ENCODE measurements at regions not wholly inside any gene's neighbourhood (a gene's known extent, or its start where the extent isn't known, plus 50 kb on each side); places are given as distances from the start of the nearest gene placed in this dataset.
"Not testable (repeated sequence)": the region's sequence is repeated elsewhere in the genome, so short reads cannot be mapped to it uniquely, and the experiment has no call there.

DNA sequence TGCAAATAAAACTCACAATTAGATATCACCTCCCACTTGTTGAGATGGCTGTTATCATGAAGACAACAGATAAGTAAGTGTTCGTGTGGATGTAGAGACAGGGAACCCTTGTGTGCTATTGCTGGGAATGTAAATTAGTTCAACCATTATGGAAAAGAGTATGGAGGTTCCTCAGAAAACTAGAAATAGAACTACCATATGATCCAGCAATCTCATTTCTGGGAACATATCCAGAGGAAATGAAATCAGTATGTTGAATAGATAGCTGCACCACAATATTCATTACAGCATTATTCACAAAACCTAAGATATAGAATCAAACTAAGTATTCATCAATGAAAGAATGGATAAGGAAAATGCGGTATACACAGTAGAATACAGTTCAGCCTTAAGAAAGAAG, 418.7 kb upstream of the CNTN6 start:
- DNase-seq, result no peak

DNA sequence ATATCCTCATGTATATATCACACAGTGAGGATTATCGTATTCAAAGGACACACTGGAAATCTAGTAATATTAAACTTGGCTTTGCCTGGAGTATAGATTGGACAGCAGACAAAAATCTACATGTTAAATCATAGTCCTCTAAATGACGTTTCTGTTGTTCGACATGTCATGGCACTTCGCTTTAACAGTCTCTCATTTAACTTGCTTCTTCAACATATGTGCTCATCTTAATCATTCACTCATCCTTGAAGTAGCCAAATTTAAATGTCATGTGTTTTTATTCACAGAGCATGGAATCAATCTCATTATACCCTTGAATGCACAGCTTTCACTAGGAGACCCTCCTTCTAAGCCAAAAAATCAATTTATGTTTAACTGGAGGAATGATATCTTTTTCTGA, 417.0 kb upstream of the CNTN6 start:
- no peak for DNase-seq

- no peak for DNase-seq
Measured at GRCh38 chr3:683770-684169, 409.1 kb upstream of the CNTN6 start.

- no peak for DNase-seq
Measured at GRCh38 chr3:690770-691169, 402.1 kb upstream of the CNTN6 start.

- DNase-seq, result no peak
Measured at GRCh38 chr3:700514-700913, 392.3 kb upstream of the CNTN6 start.

GRCh38 chr3:707041-707440, 385.8 kb upstream of the CNTN6 start:
- no peak for DNase-seq

- no peak for DNase-seq
Measured at GRCh38 chr3:713006-713621, 379.7 kb upstream of the CNTN6 start.

DNA sequence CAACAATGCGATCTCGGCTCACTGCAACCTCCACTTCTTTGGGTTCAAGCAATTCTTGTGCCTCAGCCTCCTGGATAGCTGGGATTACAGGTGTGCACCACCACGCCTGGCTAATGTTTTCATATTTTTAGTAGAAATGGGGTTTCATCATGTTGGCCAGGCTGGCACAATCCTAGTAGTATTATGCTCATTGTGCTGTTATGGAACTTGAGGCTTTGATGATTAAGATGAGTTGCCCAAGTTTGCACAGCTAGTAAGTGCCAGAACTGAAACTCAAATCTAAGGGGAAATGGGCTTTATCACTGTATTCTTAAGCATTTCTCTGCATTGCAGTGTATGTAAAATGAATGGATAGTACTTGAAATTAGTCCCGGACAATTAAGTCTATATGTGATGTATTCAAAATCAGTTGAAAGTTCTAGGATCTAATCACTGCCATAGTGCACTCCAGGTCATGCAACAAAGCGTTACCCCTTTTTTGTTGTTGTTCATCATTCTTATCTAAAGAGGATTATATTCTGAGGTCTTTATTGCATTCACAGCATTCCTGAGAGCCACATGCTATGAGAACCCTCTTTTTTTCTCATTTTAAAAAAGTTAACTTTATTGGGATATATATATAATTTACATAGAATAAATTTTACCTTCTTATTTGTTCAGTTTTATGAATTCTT, 378.7 kb upstream of the CNTN6 start:
- DNase-seq, result no peak

- no peak for DNase-seq
Measured at GRCh38 chr3:721086-721485, 371.7 kb upstream of the CNTN6 start.

GRCh38 chr3:732326-732928, 360.4 kb upstream of the CNTN6 start:
- DNase-seq, result no peak

GRCh38 chr3:733313-733712, 359.5 kb upstream of the CNTN6 start:
- DNase-seq, result no peak

DNA sequence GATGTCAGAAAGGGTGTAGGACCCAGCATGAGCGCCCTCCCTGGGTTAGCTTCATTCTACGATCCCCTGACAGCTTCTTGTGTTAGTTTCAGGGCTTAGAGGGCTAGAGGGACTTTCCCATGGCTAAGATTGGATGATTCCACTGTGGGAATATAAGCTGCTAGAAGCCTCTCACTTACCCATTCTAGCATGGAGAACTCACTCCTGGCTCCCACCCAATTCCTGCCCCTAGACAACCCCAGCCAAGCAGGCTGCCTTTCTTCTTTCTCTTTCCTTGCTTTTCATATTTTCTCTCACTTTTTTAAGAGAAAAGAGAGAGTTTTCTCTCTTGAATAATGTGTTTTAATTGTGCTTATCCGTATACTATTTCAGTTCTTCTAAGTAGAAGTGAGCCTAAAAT, 335.1 kb upstream of the CNTN6 start:
- no peak for DNase-seq

GRCh38 chr3:759106-759505, 333.7 kb upstream of the CNTN6 start:
- DNase-seq, result no peak

DNA sequence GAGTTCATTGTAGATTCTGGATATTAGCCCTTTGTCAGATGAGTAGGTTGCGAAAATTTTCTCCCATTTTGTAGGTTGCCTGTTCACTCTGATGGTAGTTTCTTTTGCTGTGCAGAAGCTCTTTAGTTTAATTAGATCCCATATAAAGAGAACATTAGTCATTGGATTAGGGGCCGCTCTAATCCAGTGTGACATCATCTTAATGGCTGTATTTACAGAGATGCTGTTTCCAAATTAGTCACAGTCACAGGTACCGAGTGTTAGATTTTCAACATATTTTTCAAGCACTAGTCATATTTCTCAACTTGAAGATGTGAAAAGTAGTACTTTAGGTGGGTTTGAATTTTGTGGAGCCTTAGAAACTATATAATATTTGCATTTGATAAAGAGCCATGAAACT, 319.4 kb upstream of the CNTN6 start:
- not testable (repeated sequence) for DNase-seq

GRCh38 chr3:775178-775880, 317.5 kb upstream of the CNTN6 start:
- no peak for DNase-seq

GRCh38 chr3:780505-780904, 312.3 kb upstream of the CNTN6 start:
- no peak for DNase-seq

DNA sequence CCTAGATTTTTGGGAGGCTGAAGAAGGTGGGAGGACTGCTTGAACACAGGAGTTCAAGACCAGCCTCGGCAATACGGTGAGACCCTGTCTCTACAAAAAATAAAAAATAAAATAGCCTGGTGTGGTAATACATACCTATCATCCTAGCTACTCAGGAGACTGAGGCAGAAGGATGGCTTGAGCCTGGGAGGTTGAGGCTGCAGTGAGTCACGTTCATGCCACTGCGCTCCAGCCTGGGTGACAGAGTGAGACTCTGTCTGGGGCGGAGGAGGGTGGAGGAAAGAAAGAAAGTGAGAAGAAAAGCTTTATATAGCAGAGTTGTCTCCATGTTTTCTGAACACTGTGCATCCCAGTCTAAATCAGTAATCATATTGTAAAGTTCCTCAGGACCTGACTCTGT, 301.4 kb upstream of the CNTN6 start:
- no peak for DNase-seq

- DNase-seq, result no peak
Measured at GRCh38 chr3:792630-793029, 300.2 kb upstream of the CNTN6 start.

- DNase-seq, result no peak
Measured at GRCh38 chr3:804211-804610, 288.6 kb upstream of the CNTN6 start.

DNA sequence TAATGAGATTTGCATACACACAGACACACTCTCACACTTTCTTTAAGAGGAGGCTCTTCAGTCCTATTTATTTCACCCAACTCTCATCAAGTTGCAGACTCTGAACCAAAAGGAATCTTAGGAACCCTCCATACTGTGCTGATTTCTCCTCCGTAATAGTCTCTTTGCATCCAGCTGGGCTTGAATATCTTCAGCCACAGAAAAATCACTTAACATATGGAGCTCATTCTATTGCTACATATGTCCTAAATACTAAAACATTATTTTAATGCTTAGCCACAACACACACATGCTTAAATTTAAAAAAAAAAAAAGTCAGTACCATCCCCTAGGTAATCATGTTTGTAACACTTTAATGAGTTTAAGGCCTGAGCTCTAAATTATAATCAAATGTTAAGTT, 287.5 kb upstream of the CNTN6 start:
- DNase-seq, result no peak

DNA sequence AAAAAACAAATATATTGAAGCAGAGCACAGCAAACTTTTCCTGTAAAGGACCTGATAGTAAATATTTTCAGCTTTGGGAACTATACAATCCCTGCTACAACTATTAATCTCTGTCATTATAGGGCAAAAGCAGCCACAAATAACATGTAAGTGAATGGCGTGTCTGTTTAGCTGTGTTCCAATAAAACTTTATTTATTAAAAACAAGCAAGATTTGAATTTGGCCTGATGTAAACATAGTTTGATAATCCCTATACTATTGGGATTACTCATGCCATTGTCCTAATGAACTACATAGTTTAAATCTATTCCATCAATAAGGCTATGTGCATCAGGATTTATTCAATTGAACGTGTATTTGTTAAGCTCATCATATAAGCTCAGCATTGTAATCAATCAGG, 286.8 kb upstream of the CNTN6 start:
- no peak for DNase-seq

- DNase-seq, result no peak
Measured at GRCh38 chr3:816605-817004, 276.2 kb upstream of the CNTN6 start.

GRCh38 chr3:834679-835078, 258.1 kb upstream of the CNTN6 start:
- no peak for DNase-seq

DNA sequence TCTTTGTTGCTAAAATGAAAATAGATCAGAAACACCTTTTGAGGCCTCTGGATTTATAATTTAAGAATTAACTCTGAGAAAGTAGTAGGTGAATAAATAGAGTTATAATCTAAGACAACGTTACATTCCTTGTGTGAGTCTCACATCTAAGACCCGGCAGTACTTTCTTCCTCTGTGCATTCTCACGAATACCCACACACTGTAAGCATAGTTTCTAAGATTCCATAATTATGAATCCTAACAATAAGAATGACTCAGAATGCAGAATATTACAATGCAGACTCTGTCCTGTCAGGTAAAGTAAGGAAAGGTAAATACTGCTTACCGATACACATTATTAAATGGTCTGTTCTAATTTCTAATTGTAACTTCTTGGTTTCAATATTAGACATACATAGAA, 257.7 kb upstream of the CNTN6 start:
- DNase-seq, result no peak
